Spleen (tissue), 7 donors: ENCODE measurements at regions not wholly inside any gene's neighbourhood (a gene's known extent, or its start where the extent isn't known, plus 50 kb on each side); places are given as distances from the start of the nearest gene placed in this dataset.

Experiments used
- POLR2A ChIP-seq, 3 donors: fragments of 450-650 bp; IDR thresholded peaks; one replicate each; pipeline ENCODE4 v1.5.1; 2017; ENCODE audit warnings: antibody characterized with exemption in 3 of 3, mild to moderate bottlenecking in 1 of 3
- POLR2AphosphoS5 ChIP-seq, 3 donors: sonication (generic); formaldehyde crosslinking; IDR thresholded peaks; one replicate each; pipeline ENCODE4 v1.5.1; 2017; ENCODE audit warnings: antibody characterized with exemption in 3 of 3
- TF ChIP-seq, protein P1 (sequence below), 11 experiments: fragments of 200-600 bp in 7 of 11; fragments of 450-650 bp in 4 of 11; sonication (generic) in 4 of 11; IDR thresholded peaks in 8 of 11; conservative IDR thresholded peaks in 3 of 11; 1 replicate in 7 of 11; 2 replicates in 4 of 11; pipeline versions ENCODE4 v1.4.0 to v1.8.0; 2016 to 2021; ENCODE audit warnings: antibody characterized with exemption in 11 of 11, inconsistent platforms in 4 of 11, mild to moderate bottlenecking in 1 of 11
- donor health status: DM: no; HTN: no; CAD: no; lungs with moderate emphysema.
- donor health status: DM: no; HTN: no; CAD: no.
- donor health status: DM: no; HTN: no; CAD: no.

DNA sequence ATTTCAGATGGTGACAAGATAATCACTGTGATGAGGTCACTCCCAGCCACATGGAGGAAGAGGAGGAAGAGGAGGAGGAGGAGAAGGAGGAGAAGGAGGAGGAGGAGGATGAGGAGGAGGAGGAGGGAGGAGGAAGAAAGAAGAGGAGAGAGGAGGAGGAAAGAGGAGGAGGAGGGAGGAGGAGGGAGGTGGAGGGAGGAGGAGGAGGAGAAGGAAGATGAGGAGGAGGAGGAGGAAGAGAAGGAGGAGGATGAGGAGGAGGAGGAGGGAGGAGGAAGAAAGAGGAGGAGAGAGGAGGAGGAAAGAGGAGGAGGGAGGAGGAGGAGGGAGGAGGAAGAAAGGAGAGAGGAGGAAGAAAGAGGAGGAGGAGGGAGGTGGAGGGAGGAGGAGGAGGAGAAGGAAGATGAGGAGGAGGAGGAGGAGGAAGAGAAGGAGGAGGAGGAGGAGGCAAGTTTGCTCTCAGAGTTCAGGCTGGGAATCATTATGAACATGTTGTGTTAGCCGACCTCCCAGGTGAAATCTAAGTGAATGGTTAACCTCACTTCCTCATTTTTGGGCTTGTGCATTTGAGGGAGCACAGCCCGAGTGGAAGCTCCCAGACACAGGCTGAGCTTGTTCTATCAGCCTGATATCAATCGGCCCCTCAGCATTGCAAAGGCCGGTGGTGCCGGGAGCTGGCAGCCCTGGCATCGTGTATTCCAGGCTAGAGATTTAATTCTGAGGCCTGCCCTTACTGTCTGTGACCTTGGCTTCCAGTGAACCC is 236.2 kb upstream of the PITRM1 start:
- TF ChIP-seq POLR2A (IDR thresholded peaks at IDR 0.05), result no peak
- TF ChIP-seq, protein P1, sequence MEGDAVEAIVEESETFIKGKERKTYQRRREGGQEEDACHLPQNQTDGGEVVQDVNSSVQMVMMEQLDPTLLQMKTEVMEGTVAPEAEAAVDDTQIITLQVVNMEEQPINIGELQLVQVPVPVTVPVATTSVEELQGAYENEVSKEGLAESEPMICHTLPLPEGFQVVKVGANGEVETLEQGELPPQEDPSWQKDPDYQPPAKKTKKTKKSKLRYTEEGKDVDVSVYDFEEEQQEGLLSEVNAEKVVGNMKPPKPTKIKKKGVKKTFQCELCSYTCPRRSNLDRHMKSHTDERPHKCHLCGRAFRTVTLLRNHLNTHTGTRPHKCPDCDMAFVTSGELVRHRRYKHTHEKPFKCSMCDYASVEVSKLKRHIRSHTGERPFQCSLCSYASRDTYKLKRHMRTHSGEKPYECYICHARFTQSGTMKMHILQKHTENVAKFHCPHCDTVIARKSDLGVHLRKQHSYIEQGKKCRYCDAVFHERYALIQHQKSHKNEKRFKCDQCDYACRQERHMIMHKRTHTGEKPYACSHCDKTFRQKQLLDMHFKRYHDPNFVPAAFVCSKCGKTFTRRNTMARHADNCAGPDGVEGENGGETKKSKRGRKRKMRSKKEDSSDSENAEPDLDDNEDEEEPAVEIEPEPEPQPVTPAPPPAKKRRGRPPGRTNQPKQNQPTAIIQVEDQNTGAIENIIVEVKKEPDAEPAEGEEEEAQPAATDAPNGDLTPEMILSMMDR (IDR thresholded peaks at IDR 0.05 in 8 of 11, conservative IDR thresholded peaks at IDR 0.05 in 3 of 11), result no peak
- TF ChIP-seq POLR2AphosphoS5 (IDR thresholded peaks at IDR 0.05), result no peak
